GM12878 (cell line): ENCODE measurements at regions not wholly inside any gene's neighbourhood (a gene's known extent, or its start where the extent isn't known, plus 50 kb on each side); places are given as distances from the start of the nearest gene placed in this dataset.

Source experiments
- ETV6 ChIP-seq, 2 experiments: fragments of 450-650 bp in 1 of 2; IDR thresholded peaks in 1 of 2; conservative IDR thresholded peaks in 1 of 2; 2 replicates each; pipeline ENCODE4 v1.6.1; 2014; ENCODE audit warnings: antibody characterized with exemption in 1 of 2, borderline replicate concordance in 1 of 2, low read depth in 1 of 2, mild to moderate bottlenecking in 1 of 2, moderate library complexity in 1 of 2
- EZH2 ChIP-seq: IDR thresholded peaks from 2 replicates; pipeline ENCODE4 v1.6.1; 2012; ENCODE audit warnings: low read depth, mild to moderate bottlenecking, control low read depth, inconsistent platforms, low read length, borderline replicate concordance; ENCODE audit not compliant: control insufficient read depth
- TF ChIP-seq, protein P1 (sequence below), 3 experiments: IDR thresholded peaks in 2 of 3; conservative IDR thresholded peaks in 1 of 3; 2 replicates each; pipeline ENCODE4 v1.5.1; 2011; ENCODE audit warnings: low read depth in 3 of 3, low read length in 3 of 3, mild to moderate bottlenecking in 3 of 3, control low read depth in 2 of 3, moderate library complexity in 2 of 3, inconsistent platforms in 1 of 3, mixed read lengths in 1 of 3; ENCODE audit not compliant: control insufficient read depth in 2 of 3, insufficient read depth in 1 of 3; ENCODE audit errors: extremely low read depth in 1 of 3

DNA sequence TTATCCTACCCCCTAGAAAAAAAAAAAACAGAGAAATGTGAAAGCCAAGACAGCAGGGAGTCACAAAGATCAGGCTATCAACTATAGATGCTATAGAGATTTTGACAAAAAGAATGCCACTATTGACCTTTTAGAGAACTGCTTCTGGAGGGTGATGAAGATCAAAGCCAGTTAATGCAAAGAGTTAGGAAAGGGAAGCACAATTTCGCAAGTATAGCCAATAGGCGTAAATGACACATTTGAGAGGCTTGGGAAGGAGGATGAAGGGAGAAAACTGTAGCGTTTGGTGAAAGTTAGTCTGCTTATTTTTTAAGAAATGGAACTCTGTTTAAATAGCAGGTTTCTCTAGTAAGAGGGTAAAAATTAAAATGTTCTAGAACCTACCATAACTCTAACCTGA lies 190.7 kb downstream of the DUSP6 start:
- TF ChIP-seq, protein P1, sequence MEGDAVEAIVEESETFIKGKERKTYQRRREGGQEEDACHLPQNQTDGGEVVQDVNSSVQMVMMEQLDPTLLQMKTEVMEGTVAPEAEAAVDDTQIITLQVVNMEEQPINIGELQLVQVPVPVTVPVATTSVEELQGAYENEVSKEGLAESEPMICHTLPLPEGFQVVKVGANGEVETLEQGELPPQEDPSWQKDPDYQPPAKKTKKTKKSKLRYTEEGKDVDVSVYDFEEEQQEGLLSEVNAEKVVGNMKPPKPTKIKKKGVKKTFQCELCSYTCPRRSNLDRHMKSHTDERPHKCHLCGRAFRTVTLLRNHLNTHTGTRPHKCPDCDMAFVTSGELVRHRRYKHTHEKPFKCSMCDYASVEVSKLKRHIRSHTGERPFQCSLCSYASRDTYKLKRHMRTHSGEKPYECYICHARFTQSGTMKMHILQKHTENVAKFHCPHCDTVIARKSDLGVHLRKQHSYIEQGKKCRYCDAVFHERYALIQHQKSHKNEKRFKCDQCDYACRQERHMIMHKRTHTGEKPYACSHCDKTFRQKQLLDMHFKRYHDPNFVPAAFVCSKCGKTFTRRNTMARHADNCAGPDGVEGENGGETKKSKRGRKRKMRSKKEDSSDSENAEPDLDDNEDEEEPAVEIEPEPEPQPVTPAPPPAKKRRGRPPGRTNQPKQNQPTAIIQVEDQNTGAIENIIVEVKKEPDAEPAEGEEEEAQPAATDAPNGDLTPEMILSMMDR (IDR thresholded peaks at IDR 0.05 in 2 of 3, conservative IDR thresholded peaks at IDR 0.05 in 1 of 3; ENCODE audit: control insufficient read depth in 2 of 3, extremely low read depth in 1 of 3, insufficient read depth in 1 of 3, low read depth in 3 of 3, low read length in 3 of 3) = no peak
- TF ChIP-seq EZH2 (no peak), ETV6 (conservative IDR thresholded peaks at IDR 0.05 in 1 of 2, IDR thresholded peaks at IDR 0.05 in 1 of 2; ENCODE audit: borderline replicate concordance in 1 of 2, low read depth in 1 of 2) (no peak)
